Mesothelial cell of epicardium (in vitro differentiated cells): ENCODE measurements at regions not wholly inside any gene's neighbourhood (a gene's known extent, or its start where the extent isn't known, plus 50 kb on each side); places are given as distances from the start of the nearest gene placed in this dataset.
A peak's percentile ranks its signal among the peaks of the same experiment; 100 is the strongest.

ENCODE experiments used
- DNase-seq, 2 experiments: peaks; one replicate each; pipeline ENCODE4 v3.0.0; 2021; ENCODE audit warnings: low spot score in 2 of 2; ENCODE audit not compliant: unreplicated experiment in 2 of 2
- H3K27ac Mint-ChIP-seq: 2 replicates; pipeline ENCODE4 v1.8.0; 2021; ENCODE audit warnings: mixed read lengths
- H3K27me3 Mint-ChIP-seq: 2 replicates; pipeline ENCODE4 v1.8.0; 2021; ENCODE audit warnings: low read depth, mixed read lengths
- H3K36me3 Mint-ChIP-seq: 2 replicates; pipeline ENCODE4 v1.8.0; 2021; ENCODE audit warnings: mixed read lengths
- H3K4me1 Mint-ChIP-seq: 2 replicates; pipeline ENCODE4 v1.8.0; 2021; ENCODE audit warnings: mixed read lengths
- H3K4me3 Mint-ChIP-seq: 2 replicates; pipeline ENCODE4 v1.8.0; 2021; ENCODE audit warnings: mild to moderate bottlenecking, moderate library complexity, mixed read lengths
- H3K9me3 Mint-ChIP-seq: 2 replicates; pipeline ENCODE4 v1.8.0; 2021; ENCODE audit warnings: mixed read lengths
- CTCF ChIP-seq: fragments of 200-600 bp; sonication (generic); IDR thresholded peaks from one replicate; pipeline ENCODE4 v1.5.0; 2021; ENCODE audit warnings: antibody characterized with exemption; ENCODE audit not compliant: unreplicated experiment

DNA sequence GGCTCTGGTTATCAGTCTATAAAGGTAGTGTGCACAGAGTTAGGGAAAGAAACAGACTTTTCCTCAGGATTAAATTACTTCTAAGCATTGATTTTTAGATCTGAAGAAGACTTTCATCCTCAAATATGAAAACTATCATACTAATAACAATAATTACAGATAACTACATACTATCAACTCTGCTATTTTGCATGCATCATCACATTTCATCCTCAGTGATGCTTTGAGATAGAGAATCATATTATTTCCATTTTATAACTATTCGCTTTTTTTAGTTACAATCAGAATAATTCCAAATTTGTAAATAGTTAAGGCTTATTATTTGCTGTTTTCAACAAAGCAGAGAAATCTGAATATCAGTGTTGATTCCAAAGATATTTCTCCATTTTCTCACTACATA, 239.2 kb downstream of the MEIS1 start:
- no peaks in the 10 kb centered on the region for H3K27me3 Mint-ChIP-seq
- H3K9me3 Mint-ChIP-seq = peaks cover 4% of the 10 kb centered on the region
- no peak for DNase-seq
- no peak overlapping the region for H3K4me3 Mint-ChIP-seq
- TF ChIP-seq CTCF = no peak
- no peaks in the 10 kb centered on the region for H3K36me3 Mint-ChIP-seq
- H3K27ac Mint-ChIP-seq = no peak overlapping the region
- H3K4me1 Mint-ChIP-seq = peaks cover 60% of the 10 kb centered on the region

DNA sequence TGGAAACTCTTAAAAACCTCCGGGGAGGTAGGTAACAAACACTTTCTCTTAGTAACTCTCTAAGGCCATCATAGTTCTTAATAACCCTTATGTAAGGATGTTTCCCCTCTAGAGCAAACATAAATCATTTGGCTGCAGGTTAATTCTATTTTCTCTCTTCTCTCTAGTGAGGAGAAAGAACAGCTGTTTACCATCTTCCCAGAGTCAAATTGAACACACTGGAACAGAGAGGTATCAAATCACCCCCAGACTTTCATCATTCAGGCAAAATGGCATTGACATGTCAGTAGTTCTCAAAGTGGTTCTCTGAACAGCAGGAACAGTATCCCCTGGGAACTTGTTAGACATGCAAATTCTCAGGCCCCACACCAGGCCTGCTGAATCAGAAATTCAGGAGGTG, 240.7 kb downstream of the MEIS1 start:
- no peak for DNase-seq
- Mint-ChIP-seq H3K27ac (no peak overlapping the region), H3K4me1 (peaks cover 66% of the 10 kb centered on the region), H3K27me3 (no peaks in the 10 kb centered on the region), H3K4me3 (no peak overlapping the region), H3K9me3 (peaks cover 4% of the 10 kb centered on the region), H3K36me3 (no peaks in the 10 kb centered on the region)
- TF ChIP-seq CTCF = no peak

DNA sequence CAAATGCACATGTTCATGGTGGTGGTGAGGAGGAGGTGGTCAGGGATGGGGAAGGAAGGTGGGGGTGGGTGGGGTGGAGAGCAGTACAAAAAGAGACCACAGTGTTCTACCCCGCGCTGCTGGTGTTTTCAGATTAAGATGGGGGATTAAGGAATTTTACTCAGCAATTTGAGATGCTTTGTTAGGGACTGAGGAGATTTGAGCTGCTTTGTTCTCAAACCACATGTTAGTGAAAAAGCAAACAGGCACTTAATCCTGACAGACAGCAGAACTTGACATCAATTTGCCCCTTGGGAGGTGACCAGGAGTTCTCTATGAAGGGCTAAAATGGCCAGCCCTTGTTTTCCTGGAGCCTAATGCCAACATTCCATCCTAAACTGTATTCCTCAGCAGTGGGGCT, 244.5 kb downstream of the MEIS1 start:
- H3K4me1 Mint-ChIP-seq = peaks cover 77% of the 10 kb centered on the region

GRCh38 chr2:66682476-66682875, 247.6 kb downstream of the MEIS1 start:
- Mint-ChIP-seq H3K27ac (peak overlapping the region; percentile 81), H3K36me3 (no peaks in the 10 kb centered on the region), H3K27me3 (no peaks in the 10 kb centered on the region), H3K4me3 (no peak overlapping the region), H3K9me3 (no peaks in the 10 kb centered on the region), H3K4me1 (peaks cover 78% of the 10 kb centered on the region)
- no peak for DNase-seq
- TF ChIP-seq CTCF = no peak

More for the DNA sequence above, 244.5 kb downstream of the MEIS1 start:
- Mint-ChIP-seq H3K36me3 (no peaks in the 10 kb centered on the region), H3K27me3 (no peaks in the 10 kb centered on the region), H3K4me3 (no peak overlapping the region), H3K27ac (no peak overlapping the region), H3K9me3 (no peaks in the 10 kb centered on the region)
- DNase-seq = no peak
- TF ChIP-seq CTCF = no peak

GRCh38 chr2:66683064-66683463, 248.1 kb downstream of the MEIS1 start:
- DNase-seq = no peak
- Mint-ChIP-seq H3K4me3 (no peak overlapping the region), H3K36me3 (no peaks in the 10 kb centered on the region), H3K9me3 (no peaks in the 10 kb centered on the region), H3K27me3 (no peaks in the 10 kb centered on the region), H3K27ac (peak overlapping the region; percentile 81), H3K4me1 (peaks cover 79% of the 10 kb centered on the region)
- TF ChIP-seq CTCF = no peak

DNA sequence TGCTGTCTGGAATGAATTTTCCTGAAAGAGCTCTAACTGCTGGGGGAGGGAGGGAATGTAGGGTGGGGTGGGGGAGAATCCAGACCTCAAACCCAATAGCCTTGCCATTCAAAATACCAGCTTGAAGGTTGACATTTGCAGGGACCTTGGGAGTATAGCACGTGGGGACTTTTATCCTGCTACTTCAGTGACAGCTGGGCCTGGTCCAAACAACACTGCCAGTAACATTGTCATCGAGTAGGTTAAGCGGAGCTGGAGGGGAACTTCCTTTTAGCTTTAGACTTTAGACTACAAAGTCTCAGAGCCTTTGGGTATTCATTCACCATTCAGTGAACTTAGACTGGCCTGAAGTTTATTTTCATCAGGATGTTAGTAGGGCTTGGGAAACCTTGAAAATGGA, 248.7 kb downstream of the MEIS1 start:
- Mint-ChIP-seq H3K9me3 (no peaks in the 10 kb centered on the region), H3K27me3 (no peaks in the 10 kb centered on the region), H3K4me3 (no peak overlapping the region), H3K36me3 (no peaks in the 10 kb centered on the region), H3K27ac (peak overlapping the region; percentile 81), H3K4me1 (peaks cover 80% of the 10 kb centered on the region)
- TF ChIP-seq CTCF = no peak
- DNase-seq = no peak
